Mucosa of gallbladder (tissue), 1 donor: ENCODE measurements at regions not wholly inside any gene's neighbourhood (a gene's known extent, or its start where the extent isn't known, plus 50 kb on each side); places are given as distances from the start of the nearest gene placed in this dataset.

ENCODE experiments used
- DNase-seq: peaks from one replicate; pipeline ENCODE4 v3.0.0-alpha.2; 2020; ENCODE audit warnings: low spot score
- donor health status: DM: no; HTN: no; CAD: no.

DNA sequence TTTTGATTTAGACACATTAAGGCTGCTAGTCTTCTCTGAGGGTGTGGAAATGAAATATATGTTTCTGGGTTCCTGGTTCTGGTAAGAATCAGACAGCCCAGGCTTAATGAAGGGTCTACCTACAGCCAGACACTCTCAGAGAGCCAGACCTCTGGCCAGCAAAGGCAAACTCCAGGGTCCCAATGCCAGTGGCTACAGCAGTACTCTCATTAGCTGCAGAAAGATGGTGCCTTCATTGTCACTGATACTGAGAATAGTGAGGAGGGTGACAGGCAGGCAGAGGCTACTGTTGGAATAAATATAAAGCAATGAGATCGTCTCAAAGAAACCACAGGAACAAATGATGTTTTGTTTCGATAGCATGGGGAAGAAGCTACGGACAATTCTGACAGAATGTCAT, 437.6 kb downstream of the GPM6A start:
- no peak for DNase-seq

DNA sequence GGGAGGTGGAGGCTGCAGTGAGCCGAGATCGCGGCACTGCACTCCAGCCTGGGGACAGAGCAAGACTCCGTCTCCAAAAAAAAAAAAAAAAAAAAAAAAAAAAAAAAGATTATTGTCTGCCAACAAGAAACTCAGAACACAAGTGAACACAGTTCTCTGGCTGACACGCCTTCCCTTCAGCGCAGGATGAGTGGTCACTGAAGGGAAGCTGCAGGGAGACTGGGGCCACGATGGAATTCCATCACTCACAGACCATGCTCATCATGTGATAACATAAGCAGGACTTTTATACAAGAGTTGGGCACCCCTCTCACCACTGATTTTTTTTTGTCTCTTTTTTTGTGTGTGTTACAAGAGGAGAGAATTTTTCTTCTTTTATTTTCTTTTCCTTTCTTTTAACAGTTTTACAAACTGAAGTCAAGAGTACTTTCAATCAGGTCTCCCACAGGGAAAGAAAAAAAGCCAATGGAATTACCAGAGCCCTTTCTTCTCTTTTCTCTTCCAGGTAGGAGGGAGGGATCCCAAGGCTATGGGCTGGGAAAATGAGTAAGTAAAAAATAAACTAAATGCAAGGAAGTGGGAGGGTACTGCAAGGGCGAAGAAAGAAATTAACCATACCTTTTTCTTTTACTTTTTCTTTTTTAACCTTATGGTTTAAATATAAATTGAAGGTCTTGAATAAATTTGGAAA, 435.6 kb downstream of the GPM6A start:
- no peak for DNase-seq

DNA sequence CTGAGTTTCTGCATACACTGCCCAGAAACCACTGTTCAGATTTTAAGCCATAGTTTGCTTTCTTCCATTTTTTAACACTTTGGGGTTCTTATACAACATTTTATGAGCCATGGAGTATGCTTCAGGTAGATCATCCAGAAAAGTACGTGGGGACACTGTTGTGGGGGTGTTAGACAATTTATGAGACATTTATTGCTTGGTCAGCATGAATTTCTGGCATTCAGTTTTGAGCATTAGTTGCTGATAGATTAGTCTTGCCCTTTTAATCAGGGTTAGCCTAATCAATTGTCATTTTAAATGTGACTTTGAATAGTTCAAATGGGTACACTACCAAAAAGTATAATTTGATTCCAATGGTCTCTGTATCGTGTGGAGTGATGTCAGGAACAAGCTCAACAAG, 434.9 kb downstream of the GPM6A start:
- no peak for DNase-seq

DNA sequence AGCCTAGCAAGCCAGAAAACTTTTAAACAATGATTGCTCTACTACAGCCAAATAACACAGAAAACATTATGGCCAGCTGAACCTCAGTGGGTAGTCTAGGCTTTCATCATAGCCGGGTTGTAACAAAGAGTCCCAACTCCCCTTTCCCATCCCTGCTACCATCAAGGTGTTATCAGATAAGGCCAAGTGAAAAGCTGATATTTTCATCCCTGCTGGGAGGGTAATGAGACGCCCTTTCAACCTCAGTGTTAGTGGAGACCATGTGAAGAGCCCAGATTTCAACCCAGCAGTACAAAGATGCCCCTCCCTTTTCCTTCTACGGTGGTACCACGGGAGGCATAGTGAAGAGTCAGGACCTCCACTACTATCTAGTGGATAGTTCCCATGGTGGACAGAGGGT, 433.7 kb downstream of the GPM6A start:
- no peak for DNase-seq

GRCh38 chr4:175380841-175381240, 431.2 kb downstream of the GPM6A start:
- DNase-seq = no peak

GRCh38 chr4:175385797-175386196, 426.3 kb downstream of the GPM6A start:
- no peak for DNase-seq

DNA sequence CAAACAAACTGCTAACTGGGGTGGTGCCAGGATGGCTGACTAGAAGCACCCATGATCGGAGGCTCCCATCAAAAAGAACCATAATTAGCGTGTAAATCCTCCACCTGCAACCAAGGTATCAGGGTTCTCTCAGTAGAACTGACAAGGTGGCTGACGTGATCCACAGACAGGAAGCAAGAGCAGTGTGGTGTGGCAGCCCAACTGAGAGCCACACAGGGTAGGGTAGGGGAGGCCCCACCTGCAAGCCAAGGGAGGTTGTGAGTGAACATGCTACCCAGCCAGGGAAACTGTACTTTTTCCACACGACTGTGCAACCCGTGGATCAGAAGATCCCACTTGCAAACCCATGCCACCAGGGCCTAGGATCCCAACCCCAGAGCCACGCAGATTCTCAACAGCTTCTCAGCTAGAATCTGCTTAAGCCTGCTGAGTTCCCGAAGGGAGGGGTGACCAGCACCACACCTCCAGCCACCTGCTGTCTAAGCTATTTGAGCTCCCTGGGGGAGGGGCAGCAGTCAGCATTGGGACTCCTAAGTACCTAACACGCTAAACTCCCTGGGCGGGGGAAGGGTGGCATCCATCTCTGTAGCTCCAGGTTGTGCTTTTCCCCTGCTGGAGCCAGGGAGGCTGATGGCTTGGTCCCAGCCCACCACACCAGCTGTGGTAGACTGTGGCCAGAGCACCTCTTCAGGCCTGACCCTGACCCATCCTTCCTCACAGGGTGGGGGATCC, 425.1 kb downstream of the GPM6A start:
- DNase-seq = no peak

DNA sequence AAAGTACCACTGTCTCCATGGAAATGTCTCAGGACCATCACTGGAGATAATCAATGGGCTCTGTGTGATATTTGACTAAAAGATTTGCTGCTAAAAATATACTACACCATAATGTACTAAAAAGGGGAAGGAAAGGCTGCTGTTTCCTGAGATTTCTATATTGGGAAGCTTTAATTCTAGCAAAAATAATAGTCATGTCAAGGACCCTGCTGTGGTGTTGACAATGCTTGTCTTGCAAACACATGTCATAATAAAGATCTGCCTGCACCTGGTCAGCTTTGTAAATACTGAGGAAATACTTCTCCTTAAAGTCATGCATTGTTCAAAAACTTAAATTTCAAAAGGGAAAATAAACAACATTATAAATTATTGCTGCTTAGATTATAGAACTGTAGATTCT, 417.9 kb downstream of the GPM6A start:
- no peak for DNase-seq

DNA sequence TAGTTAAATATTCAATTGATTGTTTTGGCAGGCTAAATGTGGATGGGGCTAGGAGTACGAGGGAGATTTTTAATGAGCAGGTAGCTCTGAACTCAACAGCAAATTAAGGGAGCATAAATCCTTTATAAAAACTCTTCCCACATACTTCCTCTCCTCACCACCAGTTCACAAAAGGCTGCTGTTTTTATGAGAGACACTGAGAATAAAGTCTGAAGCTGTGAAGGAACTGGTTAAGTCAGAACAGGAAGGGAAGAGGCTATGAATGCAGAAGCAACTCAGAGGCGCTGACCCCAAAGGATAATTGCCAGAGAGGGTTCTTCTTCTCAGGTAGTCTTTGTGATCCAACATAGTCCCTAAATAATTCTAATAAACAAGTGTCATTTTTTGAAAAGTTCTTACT, 406.1 kb downstream of the GPM6A start:
- no peak for DNase-seq

DNA sequence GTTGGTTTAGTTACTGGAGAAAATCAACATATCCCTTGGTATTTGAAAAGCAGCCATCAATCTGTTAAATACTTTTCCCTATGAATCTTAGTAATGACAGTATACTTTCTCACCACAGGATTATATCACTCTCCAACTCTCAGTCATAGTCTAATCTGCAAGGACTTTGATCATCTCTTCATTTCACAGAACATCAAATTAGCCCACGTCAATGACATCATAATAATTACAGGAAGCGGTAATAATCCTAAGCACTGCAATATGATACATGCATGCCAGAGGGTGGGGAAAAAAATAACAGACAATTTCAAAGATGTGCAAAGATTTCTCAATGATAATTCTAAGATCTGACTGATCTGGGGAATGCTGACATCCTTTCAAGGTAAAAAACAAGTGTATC, 404.1 kb downstream of the GPM6A start:
- no peak for DNase-seq

DNA sequence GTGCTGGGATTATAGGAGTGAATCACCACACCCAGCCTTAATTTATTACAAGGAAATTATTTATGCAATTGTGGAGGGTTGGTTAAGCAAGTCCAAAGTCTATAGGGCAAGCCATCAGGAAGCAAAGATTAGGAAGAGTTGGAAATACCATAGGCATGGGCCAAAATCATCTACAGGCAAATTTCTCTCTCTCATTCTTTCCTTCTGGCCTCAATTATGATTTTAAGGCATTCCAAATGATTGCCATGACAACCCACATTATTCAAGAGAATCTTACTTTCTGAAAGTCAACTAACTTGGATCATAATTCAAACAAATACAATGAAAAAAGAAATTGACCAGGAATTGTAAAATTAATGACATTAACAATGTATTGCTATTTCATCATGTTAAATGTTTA, 400.8 kb downstream of the GPM6A start:
- DNase-seq = no peak

DNA sequence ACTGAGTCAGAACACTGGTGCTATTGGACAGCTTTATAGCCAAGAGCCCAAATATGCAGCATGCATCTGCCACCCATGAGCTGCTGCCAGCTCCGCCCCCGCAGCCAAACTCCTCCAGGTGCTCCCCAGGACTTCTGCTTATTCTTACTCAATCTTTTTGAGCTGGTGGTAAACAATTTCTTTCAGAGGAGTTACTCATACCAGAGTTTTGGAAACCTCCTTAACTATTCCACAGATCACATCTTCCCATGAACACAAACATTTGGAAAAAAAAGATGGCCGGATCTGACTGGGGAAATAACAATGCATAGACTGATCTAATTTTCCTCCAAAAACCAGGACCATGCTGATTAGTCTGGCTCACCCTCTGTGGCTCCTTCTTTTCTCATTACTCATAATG, 399.9 kb downstream of the GPM6A start:
- DNase-seq = no peak

GRCh38 chr4:175412746-175413145, 399.3 kb downstream of the GPM6A start:
- DNase-seq = no peak

- no peak for DNase-seq
Observed at GRCh38 chr4:175413561-175413960, 398.5 kb downstream of the GPM6A start.

GRCh38 chr4:175414602-175415001, 397.5 kb downstream of the GPM6A start:
- DNase-seq = no peak

DNA sequence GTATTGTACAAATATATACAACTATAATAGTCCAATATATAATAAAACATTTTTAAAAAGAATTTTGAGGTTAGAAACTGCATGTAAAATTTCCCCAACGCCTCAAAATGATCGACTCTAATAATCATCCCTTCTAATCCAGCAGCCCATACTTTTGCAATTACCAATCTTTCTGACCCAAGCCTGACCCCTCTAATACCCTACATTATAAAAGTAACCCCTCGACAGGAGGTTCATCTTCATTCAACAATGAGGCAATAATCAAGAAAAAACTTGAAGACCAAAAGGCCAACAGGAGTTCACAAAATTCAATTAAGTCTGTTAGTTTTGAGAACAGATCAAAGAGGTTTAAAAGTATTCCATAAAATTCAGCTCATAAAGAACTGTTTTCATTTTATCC, 393.5 kb downstream of the GPM6A start:
- no peak for DNase-seq

- DNase-seq = no peak
Observed at GRCh38 chr4:175419236-175419718, 392.8 kb downstream of the GPM6A start.

DNA sequence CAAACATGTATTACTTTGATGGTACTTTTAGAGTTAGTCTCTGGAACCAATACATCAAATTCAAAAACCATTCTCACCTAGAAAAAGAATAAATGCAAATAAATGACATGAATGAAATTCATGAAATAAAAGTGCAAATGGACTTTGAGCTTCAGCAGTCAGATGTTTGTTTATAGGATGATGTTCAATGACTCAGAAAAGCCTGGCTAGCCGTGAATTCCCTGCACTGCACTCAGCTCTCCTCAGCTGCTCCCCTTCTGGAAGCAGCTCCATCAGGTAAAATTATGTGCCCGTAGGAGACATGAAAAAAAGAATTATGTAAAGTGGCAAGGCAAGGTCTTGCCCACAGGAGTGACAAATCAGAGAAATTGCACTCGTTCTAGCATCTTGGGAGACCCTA, 390.6 kb downstream of the GPM6A start:
- DNase-seq = no peak

DNA sequence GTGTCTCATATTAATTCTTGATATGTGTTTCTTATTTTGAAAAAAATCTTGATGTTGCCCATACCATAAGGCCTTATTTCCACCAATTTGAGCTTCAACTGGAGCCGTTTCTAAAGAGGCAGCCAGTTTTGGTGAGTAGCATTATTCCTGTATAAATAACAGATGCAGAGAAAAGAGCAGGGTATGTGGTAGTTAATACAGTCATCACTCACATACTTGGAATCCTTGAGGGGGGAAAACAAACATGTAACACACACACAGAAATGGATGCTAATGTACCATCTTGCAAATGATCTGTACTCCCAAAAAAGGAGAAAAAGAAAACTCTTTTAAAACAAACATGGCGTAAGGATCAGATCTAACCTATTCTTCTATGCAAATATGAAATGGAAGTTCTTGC, 389.7 kb downstream of the GPM6A start:
- no peak for DNase-seq

- no peak for DNase-seq
Observed at GRCh38 chr4:175424111-175424510, 388.0 kb downstream of the GPM6A start.

- no peak for DNase-seq
Observed at GRCh38 chr4:175427751-175428150, 384.3 kb downstream of the GPM6A start.

GRCh38 chr4:175431694-175432093, 380.4 kb downstream of the GPM6A start:
- no peak for DNase-seq

GRCh38 chr4:175435381-175435783, 376.7 kb downstream of the GPM6A start:
- DNase-seq = no peak

DNA sequence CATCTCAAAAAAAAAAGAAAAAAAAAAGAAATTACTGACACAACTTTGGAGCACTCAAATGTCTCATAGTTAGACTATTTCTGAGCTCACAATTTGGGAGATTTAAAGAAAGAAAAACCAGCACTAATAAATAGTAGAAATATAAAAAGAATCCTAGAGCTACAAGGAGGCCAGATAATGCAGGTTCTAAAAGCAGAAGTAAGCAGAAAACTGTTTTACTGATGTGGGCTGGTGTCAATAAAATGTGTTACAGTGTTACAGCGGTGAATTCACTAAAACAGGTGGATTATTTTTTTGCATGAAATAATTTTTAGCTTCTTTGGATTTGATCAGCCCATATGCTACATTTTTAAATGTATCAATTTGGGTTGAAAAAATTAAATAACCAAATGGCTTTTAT, 375.9 kb downstream of the GPM6A start:
- no peak for DNase-seq
